ENCODE measurements at regions not wholly inside any gene's neighbourhood (a gene's known extent, or its start where the extent isn't known, plus 50 kb on each side); places are given as distances from the start of the nearest gene placed in this dataset.

GRCh38 chr1:55955016-55955621, 624.2 kb downstream of the PLPP3 start:
- no peak for DNase-seq (ENCODE audit: low read depth in 1 of 2, low spot score in 1 of 2)

- no peak for DNase-seq (ENCODE audit: low read depth in 1 of 2, low spot score in 1 of 2)
These were observed 628.1 kb downstream of the PLPP3 start for GRCh38 chr1:55951291-55951690.

- no peak for DNase-seq (ENCODE audit: low read depth in 1 of 2, low spot score in 1 of 2)
These were observed 631.9 kb downstream of the PLPP3 start for GRCh38 chr1:55947446-55947845.

GRCh38 chr1:55943721-55944435, 635.5 kb downstream of the PLPP3 start:
- DNase-seq (ENCODE audit: low read depth in 1 of 2, low spot score in 1 of 2): no peak

DNA sequence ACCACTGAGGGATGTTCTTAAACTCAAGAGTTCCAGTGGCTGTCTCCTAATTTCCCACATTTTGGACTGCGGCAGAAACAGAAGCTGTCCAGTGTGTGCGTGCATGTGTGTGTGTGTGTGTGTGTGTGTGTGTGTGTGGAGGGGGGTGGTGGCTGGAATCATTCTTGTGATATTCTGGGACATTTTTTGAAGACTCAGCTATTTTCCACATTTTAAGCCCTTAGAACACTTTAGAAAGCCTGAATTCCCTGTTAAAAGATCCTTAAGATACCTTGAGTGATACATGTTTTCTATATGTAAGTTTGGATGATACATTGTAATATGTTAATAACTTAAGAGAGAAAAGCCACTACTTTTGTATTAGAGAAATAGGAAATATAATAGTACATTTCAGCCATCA, 636.4 kb downstream of the PLPP3 start:
- DNase-seq (ENCODE audit: low read depth in 1 of 2, low spot score in 1 of 2): no peak

DNA sequence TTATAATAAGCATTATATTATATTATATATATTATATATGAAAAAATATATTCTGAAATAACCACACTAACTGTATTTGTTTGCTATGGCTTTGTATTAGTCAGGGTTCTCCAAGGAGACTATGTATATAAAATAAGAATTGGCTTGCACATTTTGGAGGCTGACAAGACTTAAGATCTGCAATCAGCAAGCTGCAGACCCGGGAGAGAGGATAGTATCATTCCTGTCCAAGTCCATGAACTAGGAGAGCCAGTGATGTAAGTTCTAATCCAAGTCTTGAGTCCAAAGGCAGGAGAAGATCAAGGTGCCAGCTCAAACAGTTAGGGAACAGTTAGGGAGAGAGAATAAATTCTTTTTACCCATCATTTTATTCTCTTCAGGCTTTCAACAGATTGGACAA, 639.5 kb downstream of the PLPP3 start:
- DNase-seq (ENCODE audit: low read depth in 1 of 2, low spot score in 1 of 2): no peak

DNA sequence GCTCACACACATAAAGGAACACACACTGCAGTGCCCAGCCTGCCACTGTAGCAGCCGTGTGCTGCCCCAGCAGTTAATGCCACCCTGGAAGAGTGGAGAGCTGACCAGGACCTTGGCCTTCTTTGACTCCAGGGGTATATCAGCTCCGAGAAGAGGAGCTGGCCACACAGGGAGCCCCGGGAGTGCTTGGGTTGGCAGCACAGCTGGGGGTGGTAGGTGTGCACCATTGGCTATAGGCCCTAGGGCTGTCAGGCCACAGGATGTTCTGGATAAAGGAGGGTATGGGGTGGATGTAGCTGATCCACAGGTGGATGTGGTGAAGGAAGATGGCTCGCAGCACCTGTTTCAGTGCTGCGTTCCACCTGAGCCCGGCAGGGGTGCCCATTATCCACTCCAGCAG, 640.5 kb downstream of the PLPP3 start:
- DNase-seq (ENCODE audit: low read depth in 1 of 2, low spot score in 1 of 2): no peak

GRCh38 chr1:55938376-55938850, 641.0 kb downstream of the PLPP3 start:
- no peak for DNase-seq (ENCODE audit: low read depth in 1 of 2, low spot score in 1 of 2)

DNA sequence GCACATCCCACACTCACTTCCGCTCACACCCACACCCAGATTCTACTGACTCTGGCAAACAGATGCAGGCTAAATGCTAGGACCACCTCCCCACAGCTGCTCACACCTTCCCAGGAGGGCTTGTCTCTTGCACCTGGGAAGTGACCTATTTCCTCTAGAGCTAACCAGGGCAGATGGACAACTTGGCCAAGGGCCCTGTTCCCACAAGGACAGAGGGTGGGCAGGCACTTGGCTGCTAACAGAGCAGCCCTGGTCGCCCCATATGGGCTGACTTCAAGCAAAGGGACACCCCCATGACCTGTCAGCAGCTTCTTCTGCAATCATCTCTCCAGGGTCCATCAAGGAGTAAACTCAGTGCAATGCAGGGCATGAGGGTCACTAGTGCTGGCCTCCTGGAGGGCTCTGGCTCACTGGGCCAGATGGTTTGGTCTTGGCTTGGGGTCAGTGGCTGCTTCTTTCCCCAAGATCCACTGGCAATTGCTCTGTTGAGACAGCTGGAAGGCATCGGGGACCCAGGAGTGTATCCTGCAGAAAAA, 641.5 kb downstream of the PLPP3 start:
- DNase-seq (ENCODE audit: low read depth in 1 of 2, low spot score in 1 of 2): no peak

DNA sequence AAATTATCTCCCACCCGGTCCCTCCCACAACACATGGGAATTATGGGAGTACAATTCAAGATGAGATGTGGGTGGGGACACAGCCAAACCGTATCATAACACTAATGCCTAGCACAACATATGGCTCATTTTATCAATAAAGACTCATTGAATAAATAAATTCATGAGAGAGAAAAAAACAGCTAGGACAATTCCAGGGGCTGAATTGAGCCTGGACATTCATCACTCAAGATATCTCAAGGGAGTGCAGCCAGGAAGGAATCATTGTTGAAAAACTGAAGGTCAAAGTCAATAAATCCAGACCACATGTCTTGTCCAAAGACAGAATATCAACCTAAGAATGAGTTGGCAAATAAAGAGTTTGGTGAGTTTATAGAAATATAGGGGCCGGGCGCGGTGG, 644.1 kb downstream of the PLPP3 start:
- no peak for DNase-seq (ENCODE audit: low read depth in 1 of 2, low spot score in 1 of 2)

GRCh38 chr1:55932402-55932801, 647.0 kb downstream of the PLPP3 start:
- DNase-seq (ENCODE audit: low read depth in 1 of 2, low spot score in 1 of 2): no peak

DNA sequence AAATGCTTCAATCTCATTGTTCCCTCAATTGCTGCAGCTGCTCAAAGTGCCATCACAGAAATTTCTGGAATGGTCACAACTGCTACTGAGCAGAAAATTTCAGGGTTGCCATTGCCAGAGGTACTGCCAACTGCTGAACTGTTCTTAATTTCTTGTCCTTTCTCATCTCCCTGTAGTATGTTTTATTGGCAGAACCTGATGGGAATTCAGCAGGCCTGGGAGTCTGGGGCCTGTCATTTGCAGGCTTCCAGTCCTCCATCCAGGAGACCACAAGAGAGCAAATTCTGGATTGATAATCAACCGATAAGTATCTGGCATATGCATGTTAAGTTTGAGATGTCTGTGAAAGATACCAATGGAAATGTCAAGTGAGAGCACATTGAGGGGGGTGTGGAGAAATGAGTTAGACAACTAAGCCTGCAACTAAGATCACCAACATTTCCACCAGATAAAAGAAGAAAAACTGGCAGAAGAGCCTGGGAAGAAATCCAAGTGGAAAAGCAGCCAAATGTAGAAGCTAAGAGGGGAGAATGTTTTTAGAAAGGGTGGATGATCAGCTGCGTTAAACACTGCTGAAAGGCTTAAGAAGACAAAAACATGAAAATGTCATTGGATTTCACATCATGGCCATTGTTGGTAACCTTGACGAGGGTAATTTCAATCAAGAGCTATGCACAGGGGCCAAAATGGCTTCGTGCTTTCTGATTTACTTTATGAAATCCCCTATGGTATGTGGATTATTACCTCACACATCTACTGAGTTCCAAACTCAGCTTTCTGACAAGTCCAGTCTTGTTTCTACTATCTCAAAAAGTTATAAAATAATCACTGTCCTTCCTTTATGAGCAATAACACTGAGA, 648.1 kb downstream of the PLPP3 start:
- DNase-seq (ENCODE audit: low read depth in 1 of 2, low spot score in 1 of 2): no peak

DNA sequence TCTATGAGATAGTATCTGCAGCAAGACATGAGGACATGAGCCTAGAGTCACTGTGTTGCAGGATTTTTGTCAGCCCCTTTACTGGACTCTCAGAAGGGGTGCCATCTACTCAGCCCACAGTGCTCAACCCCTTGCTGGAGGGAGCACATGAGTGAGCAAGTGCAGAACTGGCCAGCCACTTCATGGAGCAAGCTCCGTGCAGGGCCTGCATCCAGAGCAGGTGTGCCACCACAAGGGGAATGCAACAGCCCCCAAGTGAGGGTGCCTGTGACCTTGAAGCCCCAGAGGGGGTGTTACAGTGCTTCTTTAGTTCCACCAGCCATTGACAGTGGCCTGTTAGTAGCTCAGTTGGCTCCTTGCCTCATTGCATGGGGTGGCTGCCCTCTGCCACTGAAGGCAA, 649.7 kb downstream of the PLPP3 start:
- DNase-seq (ENCODE audit: low read depth in 1 of 2, low spot score in 1 of 2): no peak

DNA sequence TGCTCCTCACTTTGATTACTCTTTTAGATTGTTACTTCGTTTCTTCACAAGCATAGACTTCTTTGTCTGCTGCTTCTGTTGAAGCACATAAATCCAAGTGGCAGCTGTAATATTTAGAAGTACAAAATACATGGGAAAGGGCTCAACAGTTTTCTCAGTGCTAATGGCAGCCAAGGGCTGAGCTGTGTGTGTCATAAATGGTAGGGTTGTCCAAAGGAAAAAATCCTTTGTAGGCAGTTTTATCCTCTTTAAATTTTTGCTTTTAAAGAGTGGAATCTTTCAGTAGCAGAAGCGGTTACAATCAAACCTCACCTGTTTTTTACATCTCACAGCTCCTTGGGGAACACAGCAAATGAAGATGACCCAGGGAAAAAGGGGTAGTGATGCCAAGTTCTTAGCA, 650.8 kb downstream of the PLPP3 start:
- no peak for DNase-seq (ENCODE audit: low read depth in 1 of 2, low spot score in 1 of 2)

GRCh38 chr1:55927702-55928290, 651.6 kb downstream of the PLPP3 start:
- no peak for DNase-seq (ENCODE audit: low read depth in 1 of 2, low spot score in 1 of 2)

- no peak for DNase-seq (ENCODE audit: low read depth in 1 of 2, low spot score in 1 of 2)
These were observed 652.4 kb downstream of the PLPP3 start for GRCh38 chr1:55926906-55927471.

GRCh38 chr1:55916907-55917306, 662.5 kb downstream of the PLPP3 start:
- no peak for DNase-seq (ENCODE audit: low read depth in 1 of 2, low spot score in 1 of 2)

DNA sequence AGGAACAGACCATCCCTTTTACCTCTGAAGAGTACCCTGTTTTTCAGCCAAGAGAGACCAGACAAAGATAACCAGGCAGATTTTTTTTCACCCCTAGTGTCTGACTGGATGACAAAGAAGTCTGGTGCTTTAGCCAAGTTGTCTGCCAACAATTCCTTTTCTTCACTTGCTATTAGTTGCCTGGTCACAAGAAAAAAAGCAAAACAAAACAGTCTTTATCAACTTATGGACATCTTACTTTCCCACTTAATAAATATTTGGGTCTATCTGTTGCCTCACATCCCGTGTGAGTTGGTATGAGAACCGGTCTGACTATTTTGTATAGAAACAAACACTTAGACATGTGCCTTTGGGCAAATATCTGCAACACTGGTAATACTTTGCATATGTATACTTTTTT, 662.9 kb downstream of the PLPP3 start:
- DNase-seq (ENCODE audit: low read depth in 1 of 2, low spot score in 1 of 2): no peak

- no peak for DNase-seq (ENCODE audit: low read depth in 1 of 2, low spot score in 1 of 2)
These were observed 665.8 kb downstream of the PLPP3 start for GRCh38 chr1:55913565-55913964.

- no peak for DNase-seq (ENCODE audit: low read depth in 1 of 2, low spot score in 1 of 2)
These were observed 666.9 kb downstream of the PLPP3 start for GRCh38 chr1:55912438-55912837.

- DNase-seq (ENCODE audit: low read depth in 1 of 2, low spot score in 1 of 2): no peak
These were observed 674.8 kb downstream of the PLPP3 start for GRCh38 chr1:55904541-55904940.
